ENCODE measurements at regions not wholly inside any gene's neighbourhood (a gene's known extent, or its start where the extent isn't known, plus 50 kb on each side); places are given as distances from the start of the nearest gene placed in this dataset.

- TF ChIP-seq POLR2AphosphoS5 (IDR thresholded peaks at IDR 0.05) (no peak), CTCF (IDR thresholded peaks at IDR 0.05) (no peak), POLR2A (IDR thresholded peaks at IDR 0.05; ENCODE audit: low read depth) (no peak)
These were observed 396.1 kb upstream of the CCNG1 start for GRCh38 chr5:163041254-163041653.
